KMS-11 (cell line): ENCODE measurements at regions not wholly inside any gene's neighbourhood (a gene's known extent, or its start where the extent isn't known, plus 50 kb on each side); places are given as distances from the start of the nearest gene placed in this dataset.

ENCODE experiments used
- H2AFZ ChIP-seq: fragments of 200-600 bp; sonication (generic); 2 replicates; pipeline ENCODE4 v1.6.1; 2016; ENCODE audit warnings: antibody characterized with exemption, mixed run types, low read depth
- H3K27ac ChIP-seq: fragments of 200-600 bp; sonication (generic); 2 replicates; pipeline ENCODE4 v1.6.1; 2016; ENCODE audit warnings: mild to moderate bottlenecking, mixed run types
- H3K27me3 ChIP-seq: fragments of 200-600 bp; sonication (generic); 2 replicates; pipeline ENCODE4 v1.6.1; 2017; ENCODE audit warnings: mild to moderate bottlenecking, low read depth, mixed run types, moderate library complexity; ENCODE audit not compliant: insufficient read depth
- H3K36me3 ChIP-seq: fragments of 200-600 bp; sonication (generic); 2 replicates; pipeline ENCODE4 v1.6.1; 2017; ENCODE audit warnings: mild to moderate bottlenecking, mixed run types; ENCODE audit not compliant: insufficient read depth
- H3K4me1 ChIP-seq: fragments of 200-600 bp; sonication (generic); 2 replicates; pipeline ENCODE4 v1.6.1; 2016; ENCODE audit warnings: mild to moderate bottlenecking, low read depth, mixed run types; ENCODE audit not compliant: poor library complexity, severe bottlenecking
- H3K4me2 ChIP-seq: fragments of 200-600 bp; sonication (generic); 2 replicates; pipeline ENCODE4 v1.7.0; 2016; ENCODE audit warnings: mild to moderate bottlenecking, mixed run types
- H3K4me3 ChIP-seq: fragments of 200-600 bp; sonication (generic); IDR thresholded peaks from 2 replicates; pipeline ENCODE4 v1.6.1; 2017; ENCODE audit warnings: low read depth, low read length, mixed read lengths; ENCODE audit not compliant: insufficient read depth
- H3K79me2 ChIP-seq: fragments of 200-600 bp; sonication (generic); 2 replicates; pipeline ENCODE4 v1.6.1; 2016; ENCODE audit warnings: low read depth, mixed run types; ENCODE audit not compliant: insufficient read depth
- H3K9ac ChIP-seq: fragments of 200-600 bp; sonication (generic); 2 replicates; pipeline ENCODE4 v1.6.1; 2016; ENCODE audit warnings: mild to moderate bottlenecking, mixed run types
- H4K20me1 ChIP-seq: fragments of 200-600 bp; sonication (generic); 2 replicates; pipeline ENCODE4 v1.6.1; 2016; ENCODE audit warnings: mild to moderate bottlenecking, mixed run types; ENCODE audit not compliant: insufficient read depth
- TF ChIP-seq, protein P1 (sequence below): fragments of 200-600 bp; sonication (generic); conservative IDR thresholded peaks from 2 replicates; pipeline ENCODE4 v1.6.1; 2017; ENCODE audit warnings: low read depth, mild to moderate bottlenecking, antibody characterized with exemption, low read length, moderate library complexity, mixed read lengths

DNA sequence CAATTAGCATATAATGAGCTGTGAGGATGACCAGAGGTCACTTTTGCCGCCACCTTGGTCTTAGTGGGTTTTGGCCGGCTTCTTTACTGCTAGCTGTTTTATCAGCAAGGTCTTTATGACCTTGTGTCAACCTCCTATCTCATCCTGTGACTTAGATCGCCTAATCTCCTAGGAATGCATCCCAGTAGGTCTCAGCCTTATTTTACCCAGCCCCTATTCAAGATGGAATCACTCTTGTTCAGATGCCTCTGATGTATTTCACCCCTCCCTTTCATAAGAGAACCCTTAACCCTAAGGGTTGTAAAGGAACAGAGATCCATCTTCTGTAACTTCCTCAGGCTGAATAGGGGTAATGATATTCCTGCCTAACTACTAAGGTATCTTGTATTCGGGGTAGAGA, 58.9 kb upstream of the PALMD start:
- H4K20me1 ChIP-seq = no peaks in the 10 kb centered on the region
- H3K4me2 ChIP-seq = no peak overlapping the region
- H3K27ac ChIP-seq = no peak overlapping the region
- TF ChIP-seq, protein P1, sequence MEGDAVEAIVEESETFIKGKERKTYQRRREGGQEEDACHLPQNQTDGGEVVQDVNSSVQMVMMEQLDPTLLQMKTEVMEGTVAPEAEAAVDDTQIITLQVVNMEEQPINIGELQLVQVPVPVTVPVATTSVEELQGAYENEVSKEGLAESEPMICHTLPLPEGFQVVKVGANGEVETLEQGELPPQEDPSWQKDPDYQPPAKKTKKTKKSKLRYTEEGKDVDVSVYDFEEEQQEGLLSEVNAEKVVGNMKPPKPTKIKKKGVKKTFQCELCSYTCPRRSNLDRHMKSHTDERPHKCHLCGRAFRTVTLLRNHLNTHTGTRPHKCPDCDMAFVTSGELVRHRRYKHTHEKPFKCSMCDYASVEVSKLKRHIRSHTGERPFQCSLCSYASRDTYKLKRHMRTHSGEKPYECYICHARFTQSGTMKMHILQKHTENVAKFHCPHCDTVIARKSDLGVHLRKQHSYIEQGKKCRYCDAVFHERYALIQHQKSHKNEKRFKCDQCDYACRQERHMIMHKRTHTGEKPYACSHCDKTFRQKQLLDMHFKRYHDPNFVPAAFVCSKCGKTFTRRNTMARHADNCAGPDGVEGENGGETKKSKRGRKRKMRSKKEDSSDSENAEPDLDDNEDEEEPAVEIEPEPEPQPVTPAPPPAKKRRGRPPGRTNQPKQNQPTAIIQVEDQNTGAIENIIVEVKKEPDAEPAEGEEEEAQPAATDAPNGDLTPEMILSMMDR = no peak
- no peaks in the 10 kb centered on the region for H3K4me1 ChIP-seq
- H3K9ac ChIP-seq = no peak overlapping the region
- no peaks in the 10 kb centered on the region for H3K27me3 ChIP-seq
- no peaks in the 10 kb centered on the region for H3K79me2 ChIP-seq
- H3K4me3 ChIP-seq = no peak overlapping the region
- H3K36me3 ChIP-seq = no peaks in the 10 kb centered on the region
- H2AFZ ChIP-seq = no peak overlapping the region

DNA sequence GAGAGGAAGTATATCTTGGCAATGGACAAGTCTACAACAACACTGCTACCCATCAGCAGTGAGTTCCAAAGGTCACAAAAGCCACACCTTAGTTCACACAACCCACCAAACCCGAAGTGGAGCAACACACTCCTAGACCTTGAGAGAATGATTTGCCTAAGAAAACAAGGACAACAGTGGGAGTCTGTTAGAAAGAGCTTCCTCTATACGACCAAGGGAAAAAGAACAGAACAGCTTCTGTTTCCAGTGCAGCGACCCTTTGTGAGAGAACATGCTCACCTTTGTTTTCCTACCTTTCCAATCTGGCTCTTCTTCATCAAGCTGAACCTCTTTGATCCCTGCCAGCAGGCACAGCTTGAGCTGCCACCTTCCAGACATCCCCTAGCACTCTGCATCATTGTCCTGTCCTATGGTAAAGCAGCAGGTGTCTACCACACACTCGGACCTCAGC, 56.7 kb upstream of the PALMD start:
- Histone ChIP-seq H4K20me1 (no peaks in the 10 kb centered on the region), H3K4me3 (no peak overlapping the region), H3K4me1 (no peaks in the 10 kb centered on the region), H3K27me3 (no peaks in the 10 kb centered on the region), H3K79me2 (no peaks in the 10 kb centered on the region), H3K27ac (no peak overlapping the region), H3K9ac (no peak overlapping the region), H2AFZ (no peak overlapping the region), H3K36me3 (no peaks in the 10 kb centered on the region), H3K4me2 (no peak overlapping the region)
- TF ChIP-seq, protein P1 = no peak

DNA sequence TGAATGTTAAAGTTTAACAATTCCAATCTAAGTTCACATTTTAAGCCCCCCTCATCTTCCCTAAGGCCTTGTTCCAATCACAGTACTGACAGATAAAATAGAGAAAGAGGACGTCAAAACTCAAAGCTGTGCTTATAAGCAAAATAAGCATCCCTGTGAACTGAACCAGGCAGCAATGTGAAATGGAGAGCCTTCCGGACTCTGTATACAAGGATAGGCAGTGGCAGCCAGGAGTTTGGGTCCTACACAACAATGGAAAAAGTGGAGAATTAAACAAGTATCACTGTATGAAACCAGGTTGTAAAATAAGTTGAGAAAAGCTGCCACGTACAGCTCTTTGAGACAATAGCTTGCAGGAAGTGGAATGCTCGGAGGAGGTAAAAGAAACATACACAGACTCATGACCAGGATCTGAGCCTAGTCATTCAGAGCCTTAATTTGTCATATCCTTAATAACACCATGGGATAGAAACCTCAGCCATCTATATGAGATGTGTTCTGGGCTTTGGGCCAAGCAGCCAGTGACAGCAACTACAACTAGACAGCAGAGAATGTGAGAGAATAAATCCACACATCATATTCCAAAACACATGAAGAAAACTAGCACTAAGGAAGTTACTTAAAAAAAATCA, 55.2 kb upstream of the PALMD start:
- H3K9ac ChIP-seq = no peak overlapping the region
- no peaks in the 10 kb centered on the region for H4K20me1 ChIP-seq
- no peak overlapping the region for H2AFZ ChIP-seq
- no peaks in the 10 kb centered on the region for H3K4me1 ChIP-seq
- no peak overlapping the region for H3K4me3 ChIP-seq
- H3K27me3 ChIP-seq = no peaks in the 10 kb centered on the region
- no peak overlapping the region for H3K27ac ChIP-seq
- no peaks in the 10 kb centered on the region for H3K79me2 ChIP-seq
- TF ChIP-seq, protein P1 = no peak
- H3K4me2 ChIP-seq = no peak overlapping the region
- H3K36me3 ChIP-seq = no peaks in the 10 kb centered on the region

DNA sequence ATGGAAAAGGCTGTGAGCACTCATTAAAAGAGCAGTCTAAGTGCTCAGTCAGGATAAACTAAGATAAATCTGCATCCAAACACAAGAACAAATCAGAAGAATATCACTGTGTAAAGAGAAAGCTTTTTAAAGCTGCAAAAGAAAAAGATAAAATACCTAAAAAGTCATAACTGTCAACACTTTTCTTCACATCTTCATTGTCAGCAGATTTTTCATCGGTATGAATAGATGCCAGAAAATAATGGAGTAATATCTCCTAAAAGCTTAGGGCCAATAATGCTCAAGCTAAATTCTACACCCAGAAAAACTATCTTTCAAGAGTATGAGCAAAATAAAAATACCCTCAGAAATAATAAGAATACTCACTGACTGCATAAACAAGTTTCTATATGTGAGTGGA, 54.0 kb upstream of the PALMD start:
- Histone ChIP-seq H3K27me3 (no peaks in the 10 kb centered on the region), H2AFZ (no peak overlapping the region), H3K4me3 (no peak overlapping the region), H3K36me3 (no peaks in the 10 kb centered on the region), H3K27ac (no peak overlapping the region), H3K9ac (no peak overlapping the region), H3K79me2 (no peaks in the 10 kb centered on the region), H3K4me2 (no peak overlapping the region), H4K20me1 (no peaks in the 10 kb centered on the region), H3K4me1 (no peaks in the 10 kb centered on the region)
- TF ChIP-seq, protein P1 = no peak
